ENCODE measurements at regions not wholly inside any gene's neighbourhood (a gene's known extent, or its start where the extent isn't known, plus 50 kb on each side); places are given as distances from the start of the nearest gene placed in this dataset.

GRCh38 chr2:176734868-176735267 is 465.6 kb downstream of the MTX2 start:
- TF ChIP-seq CTCF (IDR thresholded peaks at IDR 0.05; ENCODE audit: insufficient read depth, low read depth, low read length): no peak
- Histone ChIP-seq H3K36me3 (ENCODE audit: control insufficient read depth, insufficient read depth, low read length) (no peaks in the 10 kb centered on the region), H3K4me3 (ENCODE audit: low read depth, low read length) (no peak overlapping the region), H3K27me3 (ENCODE audit: control insufficient read depth, insufficient read depth, low read length) (no peaks in the 10 kb centered on the region)
- DNase-seq (ENCODE audit: low read depth): no peak
- CTCF ChIA-PET: no interaction called here
- POLR2A ChIA-PET: no interaction called here

- no peaks in the 10 kb centered on the region for H3K27me3 ChIP-seq (ENCODE audit: control insufficient read depth, insufficient read depth, low read length)
- TF ChIP-seq CTCF (IDR thresholded peaks at IDR 0.05; ENCODE audit: insufficient read depth, low read depth, low read length): no peak
- DNase-seq (ENCODE audit: low read depth): no peak
- ChIA-PET CTCF (interaction anchor here (0.6 kb wide), 1 partner anchor 91 kb away, joined by 4 read pairs; no protein-coding TSS in a partner anchor), POLR2A (no interaction called here)
- H3K4me3 ChIP-seq (ENCODE audit: low read depth, low read length): no peak overlapping the region
- no peaks in the 10 kb centered on the region for H3K36me3 ChIP-seq (ENCODE audit: control insufficient read depth, insufficient read depth, low read length)
Observed at GRCh38 chr2:176742271-176742670, 470.3 kb upstream of the HNRNPA3 start.

GRCh38 chr2:176743671-176744070 is 468.9 kb upstream of the HNRNPA3 start:
- Histone ChIP-seq H3K4me3 (ENCODE audit: low read depth, low read length) (no peak overlapping the region), H3K36me3 (ENCODE audit: control insufficient read depth, insufficient read depth, low read length) (no peaks in the 10 kb centered on the region), H3K27me3 (ENCODE audit: control insufficient read depth, insufficient read depth, low read length) (no peaks in the 10 kb centered on the region)
- POLR2A ChIA-PET: no interaction called here
- CTCF ChIA-PET: no interaction called here
- DNase-seq (ENCODE audit: low read depth): no peak
- TF ChIP-seq CTCF (IDR thresholded peaks at IDR 0.05; ENCODE audit: insufficient read depth, low read depth, low read length): no peak

- DNase-seq (ENCODE audit: low read depth): no peak
- no peak overlapping the region for H3K4me3 ChIP-seq (ENCODE audit: low read depth, low read length)
- no peaks in the 10 kb centered on the region for H3K36me3 ChIP-seq (ENCODE audit: control insufficient read depth, insufficient read depth, low read length)
- CTCF ChIA-PET: no interaction called here
- POLR2A ChIA-PET: no interaction called here
- TF ChIP-seq CTCF (IDR thresholded peaks at IDR 0.05; ENCODE audit: insufficient read depth, low read depth, low read length): no peak
- H3K27me3 ChIP-seq (ENCODE audit: control insufficient read depth, insufficient read depth, low read length): no peaks in the 10 kb centered on the region
Observed at GRCh38 chr2:176744146-176744545, 468.4 kb upstream of the HNRNPA3 start.

GRCh38 chr2:176745543-176746200 is 466.9 kb upstream of the HNRNPA3 start:
- no peak for DNase-seq (ENCODE audit: low read depth)
- no peak overlapping the region for H3K4me3 ChIP-seq (ENCODE audit: low read depth, low read length)
- no peaks in the 10 kb centered on the region for H3K27me3 ChIP-seq (ENCODE audit: control insufficient read depth, insufficient read depth, low read length)
- no peaks in the 10 kb centered on the region for H3K36me3 ChIP-seq (ENCODE audit: control insufficient read depth, insufficient read depth, low read length)
- TF ChIP-seq CTCF (IDR thresholded peaks at IDR 0.05; ENCODE audit: insufficient read depth, low read depth, low read length): no peak
- POLR2A ChIA-PET: no interaction called here
- CTCF ChIA-PET: interaction anchor here (0.9 kb wide), 1 partner anchor 20 kb away, joined by 4 read pairs; no protein-coding TSS in a partner anchor
